ENCODE measurements at regions not wholly inside any gene's neighbourhood (a gene's known extent, or its start where the extent isn't known, plus 50 kb on each side); places are given as distances from the start of the nearest gene placed in this dataset.

DNA sequence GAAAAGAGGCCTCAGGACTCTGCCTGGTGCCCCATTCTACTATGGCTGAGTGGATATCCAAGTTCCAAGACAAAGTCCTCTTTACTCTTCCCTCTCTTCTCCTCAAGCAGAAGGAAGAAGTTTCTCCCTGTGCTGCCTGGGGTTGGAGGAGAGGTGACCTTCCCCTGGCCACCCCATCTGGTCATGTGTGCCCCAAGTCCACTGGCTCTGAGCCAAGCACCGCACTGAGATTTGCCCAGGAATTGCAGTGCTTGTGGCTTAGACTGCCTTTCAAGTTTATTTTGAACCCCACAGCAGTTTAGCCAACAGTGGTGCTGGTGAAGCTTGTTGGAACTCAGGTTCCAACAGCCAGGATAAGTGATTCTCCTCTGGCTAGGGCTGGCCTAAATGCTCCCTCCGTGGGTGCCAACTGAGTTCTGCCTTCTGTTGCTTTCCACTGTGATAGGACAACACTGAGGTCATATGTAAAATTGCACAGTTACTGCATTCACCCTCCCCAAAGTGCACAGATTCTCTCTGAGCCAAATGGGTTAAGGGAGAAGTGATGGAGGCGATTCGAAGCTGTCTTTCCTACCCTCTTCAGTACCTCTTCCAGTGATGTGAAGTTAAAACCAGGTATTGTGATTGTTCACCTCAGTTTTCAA is 69.9 kb downstream of the TMCO5A start (continued):
- TF ChIP-seq MAFK (IDR thresholded peaks at IDR 0.05; ENCODE audit: low read depth, low read length) = no peak
- no peak for TF ChIP-seq USF2 (IDR thresholded peaks at IDR 0.05; ENCODE audit: low read depth, low read length)

DNA sequence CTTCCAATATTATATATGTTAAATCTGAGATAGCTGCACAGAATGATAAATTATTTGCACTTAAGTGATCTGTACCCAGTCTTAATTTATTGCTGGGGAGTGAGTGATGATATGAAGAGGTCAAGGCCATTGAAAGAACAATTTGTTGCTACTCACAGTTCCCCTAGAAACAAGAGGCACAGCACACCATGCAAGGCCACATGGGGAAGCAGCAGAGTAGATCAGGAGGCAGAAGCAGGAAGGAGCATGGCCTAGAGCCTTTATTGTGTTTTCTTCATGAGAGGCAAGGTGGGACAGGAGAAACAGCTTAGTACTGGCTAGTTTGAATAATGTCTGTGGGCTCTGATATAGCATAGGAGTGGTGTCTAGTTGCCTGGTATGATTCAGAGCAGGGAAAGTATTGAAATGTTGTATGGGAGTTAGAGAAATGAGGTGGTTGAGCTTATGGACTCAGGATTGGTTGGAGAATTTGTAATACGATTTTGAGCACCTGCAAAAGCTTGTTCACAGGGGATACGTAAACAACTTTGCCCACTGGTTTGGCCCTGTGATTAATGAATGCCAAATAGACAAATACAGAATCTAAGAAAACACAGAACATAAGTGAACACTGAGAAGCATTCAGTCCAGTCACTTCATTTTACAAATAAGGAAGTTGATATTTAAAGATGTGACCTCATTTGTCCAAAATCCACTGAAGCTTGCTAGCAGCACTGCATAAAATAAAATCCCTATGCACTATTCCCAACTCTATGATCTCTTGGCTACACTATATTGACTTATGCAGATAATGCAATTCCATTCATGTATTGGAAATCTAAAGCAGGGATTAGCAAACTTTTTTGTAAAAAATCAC is 71.7 kb downstream of the TMCO5A start:
- Histone ChIP-seq H3K4me2 (ENCODE audit: low read depth, low read length) (no peak overlapping the region), H3K27ac (ENCODE audit: insufficient read depth, low read length) (no peak overlapping the region), H3K4ac (ENCODE audit: low read depth, low read length) (no peak overlapping the region), H3K27me3 (ENCODE audit: control insufficient read depth, insufficient read depth, low read length) (no peaks in the 10 kb centered on the region), H3K9ac (ENCODE audit: low read depth, low read length) (no peak overlapping the region), H2AFZ (replicated peaks; ENCODE audit: low read length, poor library complexity) (no peak overlapping the region), H2BK15ac (ENCODE audit: low read depth, low read length) (no peak overlapping the region), H3K18ac (ENCODE audit: low read depth, low read length) (no peak overlapping the region), H3K9me1 (ENCODE audit: insufficient read depth, low read length) (no peaks in the 10 kb centered on the region), H4K8ac (ENCODE audit: low read depth in 2 of 2, low read length in 2 of 2) (no peak overlapping the region), H2AK5ac (ENCODE audit: low read depth, low read length) (no peak overlapping the region; the same call in 1 of the 2 replicates), H3K4me1 (ENCODE audit: control insufficient read depth, insufficient read depth, low read length) (no peaks in the 10 kb centered on the region; the same call in 1 of the 2 replicates), H3K56ac (ENCODE audit: extremely low read depth, insufficient read depth, low read length) (no peak overlapping the region), H2AK9ac (replicated peaks; ENCODE audit: low read depth, low read length, poor library complexity) (no peak overlapping the region), H2BK120ac (ENCODE audit: low read depth, low read length) (no peak overlapping the region), H4K5ac (ENCODE audit: low read depth, low read length) (no peak overlapping the region), H2BK20ac (ENCODE audit: low read depth, low read length) (no peak overlapping the region), H3K14ac (replicated peaks; ENCODE audit: low read depth, low read length) (no peak overlapping the region), H3K36me3 (ENCODE audit: control insufficient read depth, insufficient read depth, low read length) (no peaks in the 10 kb centered on the region), H3K79me1 (ENCODE audit: low read depth in 1 of 2, low read length in 2 of 2) (no peaks in the 10 kb centered on the region), H2BK5ac (ENCODE audit: low read depth, low read length, poor library complexity, severe bottlenecking) (no peak overlapping the region), H4K20me1 (ENCODE audit: insufficient read depth, low read length) (no peaks in the 10 kb centered on the region), H3K9me3 (ENCODE audit: control insufficient read depth, insufficient read depth, low read length) (no peaks in the 10 kb centered on the region), H3K23ac (ENCODE audit: low read depth, low read length) (0 out of 2 replicates have a peak overlapping the region, but pooled peaks have one; percentile 12), H3K4me3 (ENCODE audit: insufficient read depth, low read depth, low read length) (no peak overlapping the region), H4K91ac (ENCODE audit: insufficient read depth, low read depth, low read length) (no peak overlapping the region)
- in situ Hi-C loops (cut with MboI; ENCODE audit: low sequenced_read_pairs) = no loop called here
- WGBS, 2 experiments (ENCODE audit: extremely low coverage in 2 of 2, insufficient read length in 1 of 2) = 14% methylated on average over 1 of the region's 2 CpGs; no CpG with 5 or more reads in 1 of the 2 experiments
- intact Hi-C loops (cut with micrococcal nuclease) = no loop called here
- ChIA-PET CTCF (interaction anchor here (0.6 to 1.6 kb wide), 3 partner anchors 379 to 414 kb away, joined by 3 to 6 read pairs (median 3); no protein-coding TSS in a partner anchor), POLR2A (ENCODE audit: unreplicated experiment) (interaction anchor here (0.6 to 1.5 kb wide), 2 partner anchors 246 to 408 kb away, joined by 4 to 6 read pairs; partner anchors contain the start of gene SPRED1)
- dilution Hi-C loops (cut with HindIII; ENCODE audit: low sequenced_read_pairs, unreplicated experiment) = no loop called here
- peak; percentile 20 for DNase-seq
- no TSS peak for BruUV-seq (replicated peaks)
- ATAC-seq (ENCODE audit: low read depth) = no peak
- TF ChIP-seq RCOR1 (IDR thresholded peaks at IDR 0.05; ENCODE audit: insufficient replicate concordance, low read length) (no peak), POLR2A (IDR thresholded peaks at IDR 0.05; ENCODE audit: low read depth, low read length) (no peak), USF2 (IDR thresholded peaks at IDR 0.05; ENCODE audit: low read depth, low read length) (no peak), CEBPB (IDR thresholded peaks at IDR 0.05; ENCODE audit: low read depth, low read length) (no peak), SMC3 (IDR thresholded peaks at IDR 0.05; ENCODE audit: low read depth, low read length) (no peak), NFE2L2 (IDR thresholded peaks at IDR 0.05; ENCODE audit: low read depth, low read length) (no peak), MXI1 (IDR thresholded peaks at IDR 0.05; ENCODE audit: borderline replicate concordance, low read depth, low read length) (no peak), FOS (IDR thresholded peaks at IDR 0.05; ENCODE audit: low read depth, low read length) (no peak), MAFK (IDR thresholded peaks at IDR 0.05; ENCODE audit: low read depth, low read length) (no peak), BHLHE40 (IDR thresholded peaks at IDR 0.05; ENCODE audit: low read depth, low read length) (no peak), RAD21 (IDR thresholded peaks at IDR 0.05; ENCODE audit: low read length) (no peak)
- TF ChIP-seq, protein P1, sequence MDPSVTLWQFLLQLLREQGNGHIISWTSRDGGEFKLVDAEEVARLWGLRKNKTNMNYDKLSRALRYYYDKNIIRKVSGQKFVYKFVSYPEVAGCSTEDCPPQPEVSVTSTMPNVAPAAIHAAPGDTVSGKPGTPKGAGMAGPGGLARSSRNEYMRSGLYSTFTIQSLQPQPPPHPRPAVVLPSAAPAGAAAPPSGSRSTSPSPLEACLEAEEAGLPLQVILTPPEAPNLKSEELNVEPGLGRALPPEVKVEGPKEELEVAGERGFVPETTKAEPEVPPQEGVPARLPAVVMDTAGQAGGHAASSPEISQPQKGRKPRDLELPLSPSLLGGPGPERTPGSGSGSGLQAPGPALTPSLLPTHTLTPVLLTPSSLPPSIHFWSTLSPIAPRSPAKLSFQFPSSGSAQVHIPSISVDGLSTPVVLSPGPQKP (IDR thresholded peaks at IDR 0.05; ENCODE audit: borderline replicate concordance, low read depth, low read length) = no peak

Measured in IMR-90 (cell line).